ENCODE measurements at regions not wholly inside any gene's neighbourhood (a gene's known extent, or its start where the extent isn't known, plus 50 kb on each side); places are given as distances from the start of the nearest gene placed in this dataset.
"Not testable (repeated sequence)": the region's sequence is repeated elsewhere in the genome, so short reads cannot be mapped to it uniquely, and the experiment has no call there.

GRCh38 chrX:122078079-122078478, 1030.7 kb downstream of the GLUD2 start:
- no peak for DNase-seq

GRCh38 chrX:122087341-122087740, 1039.9 kb downstream of the GLUD2 start:
- DNase-seq: no peak

DNA sequence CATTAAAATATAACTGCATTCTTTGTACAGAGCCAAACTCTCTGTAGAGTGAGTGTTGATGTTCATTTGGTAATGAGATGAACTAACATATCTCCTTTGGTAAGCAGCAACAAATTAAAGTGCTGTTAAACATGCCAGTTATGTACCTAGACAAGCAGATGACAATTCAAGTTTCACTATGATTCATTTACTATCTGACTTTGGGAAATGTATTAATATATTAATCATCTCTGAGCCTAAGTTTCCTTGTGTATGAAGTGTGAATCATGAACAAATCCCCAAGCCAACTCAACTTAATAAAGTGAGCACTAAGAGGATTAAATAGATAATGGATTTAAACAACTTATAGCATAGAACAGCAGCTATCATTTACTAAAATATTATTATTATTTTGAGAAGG, 1044.2 kb downstream of the GLUD2 start:
- no peak for DNase-seq

DNA sequence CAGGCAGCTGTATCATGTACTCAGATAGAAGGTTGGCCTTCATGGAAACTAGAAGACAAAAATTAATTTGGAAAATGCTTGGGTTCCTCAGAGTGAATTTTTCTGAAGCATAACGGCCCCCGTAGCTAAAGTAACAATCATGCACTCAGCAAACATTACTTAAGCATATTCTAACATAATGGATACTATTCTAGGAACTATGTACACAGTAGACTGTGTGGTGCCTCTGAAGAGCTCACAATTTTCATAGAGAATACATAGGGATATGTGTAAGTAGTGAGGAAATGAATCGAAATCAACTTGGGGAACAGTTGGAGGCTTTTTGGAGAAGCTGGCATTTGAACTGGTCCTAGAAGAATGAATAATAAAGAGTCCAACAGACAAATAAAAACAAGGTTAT, 1045.0 kb downstream of the GLUD2 start:
- DNase-seq: no peak

- no peak for DNase-seq
Measured at GRCh38 chrX:122092978-122093377, 1045.6 kb downstream of the GLUD2 start.

GRCh38 chrX:122094611-122095010, 1047.2 kb downstream of the GLUD2 start:
- no peak for DNase-seq

- DNase-seq: no peak
Measured at GRCh38 chrX:122113376-122113775, 1066.0 kb downstream of the GLUD2 start.

DNA sequence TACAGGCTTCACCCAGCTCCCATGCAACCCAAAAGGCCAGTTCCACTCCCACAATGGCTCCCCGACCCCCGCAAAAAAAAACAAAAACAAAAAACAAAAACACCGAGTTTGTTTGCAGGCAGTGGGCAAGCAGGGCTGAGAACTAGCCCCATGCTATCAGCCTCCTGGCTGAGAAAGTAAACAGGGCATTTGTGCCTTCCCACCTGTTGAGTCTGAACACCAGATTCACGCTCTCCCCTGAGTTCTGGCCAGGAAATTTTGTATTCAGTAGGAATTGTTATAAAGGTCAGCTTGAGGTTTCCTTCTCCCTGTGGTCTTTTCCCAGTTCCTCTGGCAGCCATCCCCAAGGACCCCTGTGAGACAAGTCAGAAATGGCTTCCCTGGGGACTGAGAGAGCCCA, 1066.5 kb downstream of the GLUD2 start:
- no peak for DNase-seq

- no peak for DNase-seq
Measured at GRCh38 chrX:122115604-122116003, 1068.2 kb downstream of the GLUD2 start.

GRCh38 chrX:122119361-122119760, 1064.7 kb upstream of the GRIA3 start:
- DNase-seq: no peak

- DNase-seq: no peak
Measured at GRCh38 chrX:122122274-122122673, 1061.8 kb upstream of the GRIA3 start.

DNA sequence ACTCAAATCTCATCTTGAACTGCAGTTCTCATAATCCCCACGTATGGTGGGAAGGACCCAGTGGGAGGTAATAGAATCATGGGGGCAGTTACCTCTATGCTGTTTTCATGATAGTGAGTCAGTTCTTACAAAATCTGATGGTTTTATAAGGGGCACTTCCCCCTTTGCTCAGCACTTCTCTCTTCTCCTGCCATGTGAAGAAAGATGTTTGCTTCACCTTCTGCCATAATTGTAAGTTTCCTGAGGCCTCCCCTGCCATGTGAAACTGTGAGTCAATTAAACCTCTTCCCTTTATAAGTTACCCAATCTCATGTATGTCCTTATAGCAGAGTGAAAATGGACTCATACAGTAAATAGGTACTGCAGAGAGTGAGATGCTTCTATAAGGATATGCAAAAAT, 1050.6 kb upstream of the GRIA3 start:
- no peak for DNase-seq

DNA sequence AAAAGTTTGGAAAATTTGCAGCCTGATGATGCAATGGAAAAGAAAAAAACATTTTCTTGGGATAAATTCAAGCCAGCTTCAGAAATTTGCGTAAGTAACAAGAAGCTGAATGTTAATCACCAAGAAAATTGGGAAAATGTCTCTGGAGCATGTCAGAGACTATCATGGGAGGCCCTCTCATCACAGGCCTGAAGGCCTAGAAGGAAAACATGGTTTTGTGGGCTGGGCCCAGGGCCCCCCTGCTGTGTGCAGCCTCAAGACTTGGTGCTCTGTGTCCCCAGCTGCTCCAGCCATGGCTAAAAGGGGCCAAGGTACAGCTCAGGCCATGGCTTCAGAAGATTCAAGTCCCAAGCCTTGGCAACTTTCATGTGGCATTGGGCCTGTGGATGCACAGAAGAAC, 1049.8 kb upstream of the GRIA3 start:
- no peak for DNase-seq

GRCh38 chrX:122135070-122135469, 1049.0 kb upstream of the GRIA3 start:
- no peak for DNase-seq

- not testable (repeated sequence) for DNase-seq
Measured at GRCh38 chrX:122140219-122140618, 1043.9 kb upstream of the GRIA3 start.

GRCh38 chrX:122154019-122154418, 1030.1 kb upstream of the GRIA3 start:
- DNase-seq: no peak

DNA sequence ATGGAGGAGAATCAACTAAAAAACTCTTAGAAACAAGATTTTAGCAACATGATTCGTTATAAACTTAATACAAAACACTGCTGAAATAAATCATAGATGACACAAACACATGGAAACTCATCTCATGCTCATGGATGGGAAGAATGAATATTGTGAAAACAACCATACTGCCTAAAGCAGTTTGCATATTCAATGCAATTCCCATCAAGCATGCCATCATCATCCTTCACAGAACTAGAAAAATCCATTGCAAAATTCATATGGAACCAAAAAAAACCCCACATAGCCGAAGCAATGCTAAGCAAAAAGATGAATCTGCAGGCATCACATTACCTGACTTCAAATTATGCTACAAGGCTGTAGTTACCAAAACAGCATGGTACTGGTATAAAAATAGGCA, 1015.8 kb upstream of the GRIA3 start:
- no peak for DNase-seq

GRCh38 chrX:122184791-122185190, 999.3 kb upstream of the GRIA3 start:
- DNase-seq: no peak

- no peak for DNase-seq
Measured at GRCh38 chrX:122187069-122187713, 996.9 kb upstream of the GRIA3 start.

GRCh38 chrX:122188751-122189150, 995.3 kb upstream of the GRIA3 start:
- DNase-seq: no peak

- no peak for DNase-seq
Measured at GRCh38 chrX:122196343-122196742, 987.7 kb upstream of the GRIA3 start.

GRCh38 chrX:122203399-122203798, 980.7 kb upstream of the GRIA3 start:
- DNase-seq: no peak

DNA sequence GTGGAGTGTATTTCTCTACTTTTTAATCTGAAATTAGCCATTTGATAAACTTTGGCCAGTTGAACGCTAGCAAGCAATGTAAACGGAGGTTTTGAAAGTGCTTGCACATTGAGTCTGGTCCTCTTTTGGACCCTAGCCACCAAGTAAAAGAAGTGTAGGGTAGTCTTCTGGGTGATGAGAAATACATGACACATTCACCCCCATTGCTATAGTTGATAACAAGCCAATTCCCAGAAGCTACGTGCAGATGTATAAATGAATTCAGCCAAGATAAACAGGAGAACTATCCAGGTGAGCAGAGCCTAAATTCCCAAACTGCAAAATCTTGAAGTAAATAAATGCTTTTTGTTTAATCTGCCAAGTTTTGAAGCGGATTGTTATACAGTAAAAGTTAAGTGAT, 965.4 kb upstream of the GRIA3 start:
- DNase-seq: no peak

DNA sequence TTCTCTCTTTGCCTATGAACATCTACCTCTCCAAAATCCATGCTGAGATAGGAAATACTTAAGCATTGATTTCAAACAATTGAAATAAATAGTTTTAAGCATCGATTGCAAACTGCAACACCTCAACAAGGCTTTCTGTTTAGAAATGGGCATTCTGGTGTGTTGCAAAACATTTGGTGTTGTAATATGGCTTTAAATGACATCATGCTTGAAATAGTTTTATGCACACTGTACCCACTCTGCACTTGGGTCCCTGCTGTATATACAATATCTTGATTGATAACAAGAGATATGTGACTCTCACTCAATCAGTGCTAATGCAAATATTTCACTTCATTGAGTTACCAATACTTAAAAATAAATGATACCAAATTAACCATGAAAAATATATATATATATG, 964.9 kb upstream of the GRIA3 start:
- no peak for DNase-seq

- no peak for DNase-seq
Measured at GRCh38 chrX:122219735-122220134, 964.3 kb upstream of the GRIA3 start.

Measured in right kidney (tissue), 1 donor.